HCT116 (cell line): ENCODE measurements at regions not wholly inside any gene's neighbourhood (a gene's known extent, or its start where the extent isn't known, plus 50 kb on each side); places are given as distances from the start of the nearest gene placed in this dataset.

Source experiments
- ATAC-seq: fragments of 200-7000 bp; cut with Tn5 transposase; 2 replicates; pipeline ENCODE4 v1.9.1; 2020; ENCODE audit warnings: mild to moderate bottlenecking, moderate library complexity
- BruUV-seq: library from RNA; stranded (reverse); fragments of 400-500 nt; replicated peaks from 2 replicates; lab custom pipeline; 2021; lab: Mats Ljungman, UMichigan
- CTCF ChIA-PET: fragments of 300-600 bp; sonication (Branson Sonifier 250); formaldehyde crosslinking; loops from one replicate; lab custom pipeline; 2021; ENCODE audit warnings: antibody characterized with exemption; lab: Charles Lee
- POLR2A ChIA-PET: fragments of 300-600, 350-600 bp; sonication (Branson Sonifier 250); formaldehyde crosslinking; loops from one replicate; lab custom pipeline; 2021; ENCODE audit warnings: antibody characterized with exemption; lab: Charles Lee
- RAD21 ChIA-PET, 2 experiments: fragments of 300-600 bp; sonication (Branson Sonifier 250); formaldehyde crosslinking; loops; one replicate each; lab custom pipeline; 2023; ENCODE audit warnings: low total read pairs in 2 of 2; ENCODE audit not compliant: uncharacterized antibody in 2 of 2, unreplicated experiment in 2 of 2, low non-redundant PET in 1 of 2; lab: Charles Lee
- DNase-seq: peaks from one replicate; pipeline ENCODE4 v3.0.0-alpha.2; 2010; ENCODE audit warnings: low read depth, low spot score
- H2AFZ ChIP-seq: fragments of 200-600 bp; shearing (Covaris generic), sonication (generic); 2 replicates; pipeline ENCODE4 v1.6.1; 2017; ENCODE audit warnings: low read depth, mixed run types, mixed read lengths, antibody characterized with exemption, low read length; ENCODE audit not compliant: poor library complexity, severe bottlenecking
- H3K27ac ChIP-seq: 2 replicates; pipeline ENCODE4 v1.5.1; 2012; ENCODE audit warnings: low read depth, low read length
- H3K27me3 ChIP-seq: fragments of 200-600 bp; sonication (generic); 2 replicates; pipeline ENCODE4 v1.6.1; 2016; ENCODE audit warnings: mixed run types, low read length, mixed read lengths; ENCODE audit not compliant: insufficient read depth
- H3K36me3 ChIP-seq, 2 experiments: fragments of 200-500 bp in 1 of 2; fragments of 200-600 bp in 1 of 2; sonication (Bioruptor generic) in 1 of 2; sonication (generic) in 1 of 2; 2 replicates each; pipeline versions ENCODE4 v1.5.1 to v1.6.1; 2014 to 2016; ENCODE audit warnings: low read length in 2 of 2, inconsistent platforms in 1 of 2, mixed read lengths in 1 of 2, mixed run types in 1 of 2; ENCODE audit not compliant: insufficient read depth in 2 of 2, control insufficient read depth in 1 of 2
- H3K4me1 ChIP-seq, 2 experiments: fragments of 200-600 bp in 1 of 2; sonication (generic) in 1 of 2; 2 replicates each; pipeline versions ENCODE4 v1.5.1 to v1.6.1; 2012 to 2017; ENCODE audit warnings: low read length in 2 of 2, inconsistent platforms in 1 of 2, mild to moderate bottlenecking in 1 of 2, mixed read lengths in 1 of 2, mixed run types in 1 of 2, moderate library complexity in 1 of 2; ENCODE audit not compliant: insufficient read depth in 2 of 2, control insufficient read depth in 1 of 2
- H3K4me2 ChIP-seq: fragments of 200-600 bp; sonication (generic); 2 replicates; pipeline ENCODE4 v1.6.1; 2017; ENCODE audit warnings: mixed run types, low read length, mixed read lengths
- H3K4me3 ChIP-seq, 2 experiments: fragments of 200-600 bp in 1 of 2; sonication (generic) in 1 of 2; replicated peaks in 1 of 2; 2 replicates each; pipeline ENCODE4 v1.5.1; 2011 to 2016; ENCODE audit warnings: low read length in 2 of 2, control low read depth in 1 of 2, low read depth in 1 of 2, mild to moderate bottlenecking in 1 of 2, mixed read lengths in 1 of 2, mixed run types in 1 of 2
- H3K79me2 ChIP-seq: fragments of 200-600 bp; sonication (generic); 2 replicates; pipeline ENCODE4 v1.6.1; 2017; ENCODE audit warnings: mild to moderate bottlenecking, mixed run types, low read length, moderate library complexity, mixed read lengths; ENCODE audit not compliant: insufficient read depth
- H3K9ac ChIP-seq: fragments of 200-600 bp; sonication (generic); 2 replicates; pipeline ENCODE4 v1.6.1; 2016; ENCODE audit warnings: low read length, mixed read lengths
- H3K9me2 ChIP-seq: fragments of 200-600 bp; sonication (generic), shearing (Covaris generic); 2 replicates; pipeline ENCODE4 v1.6.1; 2017; ENCODE audit warnings: mixed run types, mild to moderate bottlenecking, moderate library complexity; ENCODE audit not compliant: insufficient read depth
- H3K9me3 ChIP-seq, 2 experiments: fragments of 200-500 bp in 1 of 2; fragments of 200-600 bp in 1 of 2; sonication (Bioruptor generic) in 1 of 2; sonication (generic) in 1 of 2; 2 replicates each; pipeline ENCODE4 v1.6.1; 2014 to 2017; ENCODE audit warnings: low read length in 2 of 2, mixed read lengths in 2 of 2, inconsistent platforms in 1 of 2, low read depth in 1 of 2, mild to moderate bottlenecking in 1 of 2, mixed run types in 1 of 2, moderate library complexity in 1 of 2; ENCODE audit not compliant: control insufficient read depth in 1 of 2, insufficient read depth in 1 of 2
- H4K20me1 ChIP-seq: fragments of 200-600 bp; sonication (generic), shearing (Covaris generic); 2 replicates; pipeline ENCODE4 v1.6.1; 2017; ENCODE audit warnings: mixed run types, mild to moderate bottlenecking, moderate library complexity; ENCODE audit not compliant: insufficient read depth
- ATF3 ChIP-seq: IDR thresholded peaks from 2 replicates; pipeline ENCODE4 v1.6.1; 2012
- CBX3 ChIP-seq: IDR thresholded peaks from 2 replicates; pipeline ENCODE4 v1.6.1; 2012; ENCODE audit warnings: low read depth
- CEBPB ChIP-seq: IDR thresholded peaks from 2 replicates; pipeline ENCODE4 v1.6.1; 2012; ENCODE audit warnings: low read depth
- CTCF ChIP-seq, 3 experiments: fragments of 200-600 bp in 1 of 3; sonication (generic) in 1 of 3; IDR thresholded peaks in 2 of 3; conservative IDR thresholded peaks in 1 of 3; 2 replicates each; pipeline ENCODE4 v1.5.1; 2012 to 2017; ENCODE audit warnings: low read depth in 2 of 3, low read length in 2 of 3, antibody characterized with exemption in 1 of 3, borderline replicate concordance in 1 of 3, control low read depth in 1 of 3, mild to moderate bottlenecking in 1 of 3, mixed read lengths in 1 of 3, mixed run types in 1 of 3, moderate library complexity in 1 of 3; ENCODE audit not compliant: insufficient read depth in 1 of 3
- ELF1 ChIP-seq: IDR thresholded peaks from 2 replicates; pipeline ENCODE4 v1.6.1; 2012; ENCODE audit warnings: low read depth, borderline replicate concordance
- EZH2 ChIP-seq: fragments of 200-600 bp; sonication (generic); IDR thresholded peaks from 2 replicates; pipeline ENCODE4 v1.6.1; 2017; ENCODE audit warnings: antibody characterized with exemption, mixed run types
- EZH2phosphoT487 ChIP-seq: fragments of 200-600 bp; IDR thresholded peaks from 2 replicates; pipeline ENCODE4 v1.6.1; 2018; ENCODE audit warnings: antibody characterized with exemption, borderline replicate concordance
- FOSL1 ChIP-seq: IDR thresholded peaks from 2 replicates; pipeline ENCODE4 v1.6.1; 2012; ENCODE audit warnings: low read depth
- JUND ChIP-seq: IDR thresholded peaks from 2 replicates; pipeline ENCODE4 v1.6.1; 2012
- REST ChIP-seq: IDR thresholded peaks from 2 replicates; pipeline ENCODE4 v1.6.1; 2012; ENCODE audit warnings: low read depth
- SIN3A ChIP-seq: IDR thresholded peaks from 2 replicates; pipeline ENCODE4 v1.6.1; 2012; ENCODE audit warnings: low read depth
- SRF ChIP-seq: IDR thresholded peaks from 2 replicates; pipeline ENCODE4 v1.6.1; 2012; ENCODE audit warnings: low read depth
- ZBTB33 ChIP-seq: IDR thresholded peaks from 2 replicates; pipeline ENCODE4 v1.6.1; 2011; ENCODE audit warnings: mild to moderate bottlenecking, low read length, moderate library complexity; ENCODE audit not compliant: insufficient replicate concordance; ENCODE audit errors: extremely low read depth
- ZFX ChIP-seq: fragments of 450-650 bp; IDR thresholded peaks from 2 replicates; pipeline ENCODE4 v1.6.1; 2017
- intact Hi-C: fragments of 100-400 bp; cut with micrococcal nuclease; formaldehyde crosslinking; loops from 2 replicates; pipeline ENCODE4 v1.10.0; 2022

GRCh38 chr5:15385553-15385952, 114.4 kb upstream of the FBXL7 start:
- no peak overlapping the region for H3K9ac ChIP-seq
- intact Hi-C loops = no loop called here
- ATAC-seq (no peak), DNase-seq (no peak)
- H3K4me1 ChIP-seq = no peaks in the 10 kb centered on the region
- TF ChIP-seq JUND = no peak
- TF ChIP-seq CBX3 = no peak
- TF ChIP-seq ELF1 = no peak
- no peak for TF ChIP-seq EZH2phosphoT487
- no peak for TF ChIP-seq ZFX
- no peaks in the 10 kb centered on the region for H3K9me2 ChIP-seq
- H2AFZ ChIP-seq = no peak overlapping the region
- H3K36me3 ChIP-seq = no peaks in the 10 kb centered on the region
- H3K4me2 ChIP-seq = no peak overlapping the region
- no peak overlapping the region for H3K27ac ChIP-seq
- ChIA-PET CTCF (no interaction called here), RAD21 (no interaction called here), POLR2A (no interaction called here)
- H3K4me3 ChIP-seq = no peak overlapping the region
- no peaks in the 10 kb centered on the region for H3K27me3 ChIP-seq
- H3K9me3 ChIP-seq = peaks cover under 1 to 3% of the 10 kb centered on the region in 2 experiments; a peak in 2 of 4 replicates
- H3K79me2 ChIP-seq = no peaks in the 10 kb centered on the region
- BruUV-seq = no TSS peak
- H4K20me1 ChIP-seq = no peaks in the 10 kb centered on the region

DNA sequence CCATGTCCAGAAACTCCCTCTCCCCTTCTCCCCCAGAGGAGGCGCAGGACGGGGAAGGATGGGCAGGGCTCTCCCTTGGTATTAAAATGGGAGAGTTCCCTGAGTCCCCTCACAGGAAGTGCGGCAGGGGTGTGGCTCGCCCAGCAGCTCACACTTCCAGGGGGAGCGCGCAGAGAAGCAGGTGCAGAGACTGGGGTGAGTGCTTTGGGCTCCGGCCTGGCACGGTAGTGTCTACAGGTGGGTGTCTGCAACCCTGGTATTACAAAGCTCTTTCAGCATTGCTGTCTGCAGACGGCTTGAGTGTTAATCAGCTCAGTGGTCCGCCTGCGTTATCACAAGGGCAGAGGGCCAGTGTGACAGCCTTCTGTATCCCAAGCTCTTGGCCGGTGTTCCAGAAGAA, 114.9 kb upstream of the FBXL7 start:
- intact Hi-C loops = no loop called here
- Histone ChIP-seq H4K20me1 (no peaks in the 10 kb centered on the region), H3K9me3 (peaks cover 0 to 5% of the 10 kb centered on the region in 2 experiments; a peak in 2 of 4 replicates), H3K27me3 (no peaks in the 10 kb centered on the region), H3K36me3 (no peaks in the 10 kb centered on the region), H3K4me2 (no peak overlapping the region), H3K4me3 (no peak overlapping the region), H3K9ac (no peak overlapping the region), H3K9me2 (no peaks in the 10 kb centered on the region), H3K79me2 (no peaks in the 10 kb centered on the region), H2AFZ (no peak overlapping the region), H3K27ac (no peak overlapping the region), H3K4me1 (no peaks in the 10 kb centered on the region)
- BruUV-seq = no TSS peak
- ChIA-PET RAD21 (no interaction called here), POLR2A (no interaction called here), CTCF (no interaction called here)
- no peak for DNase-seq
- ATAC-seq = no peak
- TF ChIP-seq ZBTB33 (no peak), FOSL1 (no peak), ZFX (no peak), REST (no peak), SIN3A (no peak), CEBPB (no peak), EZH2 (no peak), ATF3 (no peak), CTCF (IDR thresholded peaks at IDR 0.05 in 2 of 3, conservative IDR thresholded peaks at IDR 0.05 in 1 of 3; ENCODE audit: borderline replicate concordance in 1 of 3, insufficient read depth in 1 of 3, low read depth in 2 of 3, low read length in 2 of 3) (no peak), JUND (no peak), SRF (no peak)
